H9 (cell line): ENCODE measurements at regions not wholly inside any gene's neighbourhood (a gene's known extent, or its start where the extent isn't known, plus 50 kb on each side); places are given as distances from the start of the nearest gene placed in this dataset.

Experiments used
- DNase-seq: peaks from one replicate; pipeline ENCODE4 v3.0.0-alpha.2; 2017
- H2AFZ ChIP-seq: one replicate; pipeline ENCODE4 v1.6.1; 2013; ENCODE audit warnings: mild to moderate bottlenecking, low read length, control low read depth, moderate library complexity
- H2AK5ac ChIP-seq: 2 replicates; pipeline ENCODE4 v1.6.1; 2013; ENCODE audit warnings: low read length, control low read depth, mixed read lengths; ENCODE audit not compliant: insufficient read length
- H2BK120ac ChIP-seq: one replicate; pipeline ENCODE4 v1.6.1; 2013; ENCODE audit warnings: low read depth, mild to moderate bottlenecking, low read length, control low read depth, inconsistent platforms; ENCODE audit not compliant: poor library complexity, severe bottlenecking
- H2BK12ac ChIP-seq: 2 replicates; pipeline ENCODE4 v1.6.1; 2013; ENCODE audit warnings: low read length, control low read depth, mixed read lengths, low read depth; ENCODE audit not compliant: insufficient read length
- H2BK15ac ChIP-seq: 2 replicates; pipeline ENCODE4 v1.6.1; 2013; ENCODE audit warnings: low read depth, low read length, control low read depth
- H2BK20ac ChIP-seq: one replicate; pipeline ENCODE4 v1.6.1; 2013; ENCODE audit warnings: low read depth, mild to moderate bottlenecking, low read length, control low read depth, inconsistent platforms; ENCODE audit not compliant: poor library complexity, severe bottlenecking
- H2BK5ac ChIP-seq: 2 replicates; pipeline ENCODE4 v1.6.1; 2013; ENCODE audit warnings: low read length, control low read depth, mixed read lengths; ENCODE audit not compliant: insufficient read length
- H3K14ac ChIP-seq: 2 replicates; pipeline ENCODE4 v1.6.1; 2013; ENCODE audit warnings: low read length, control low read depth; ENCODE audit not compliant: insufficient read depth
- H3K18ac ChIP-seq: 2 replicates; pipeline ENCODE4 v1.6.1; 2013; ENCODE audit warnings: low read depth, mild to moderate bottlenecking, mixed read lengths, low read length, control low read depth; ENCODE audit not compliant: insufficient read length
- H3K23ac ChIP-seq: 2 replicates; pipeline ENCODE4 v1.6.1; 2013; ENCODE audit warnings: low read length, control low read depth, mixed read lengths, low read depth; ENCODE audit not compliant: insufficient read length
- H3K23me2 ChIP-seq: 2 replicates; pipeline ENCODE4 v1.6.1; 2013; ENCODE audit warnings: low read depth, mild to moderate bottlenecking, mixed read lengths, low read length, control low read depth; ENCODE audit not compliant: insufficient read length, poor library complexity, severe bottlenecking
- H3K27ac ChIP-seq: 2 replicates; pipeline ENCODE4 v1.5.1; 2013; ENCODE audit warnings: low read length, control low read depth, mixed read lengths, low read depth; ENCODE audit not compliant: insufficient read length
- H3K27me3 ChIP-seq: 2 replicates; pipeline ENCODE4 v1.6.1; 2013; ENCODE audit warnings: low read length, control low read depth, inconsistent platforms; ENCODE audit not compliant: insufficient read depth
- H3K4ac ChIP-seq: 2 replicates; pipeline ENCODE4 v1.6.1; 2013; ENCODE audit warnings: low read depth, mild to moderate bottlenecking, control low read depth, inconsistent platforms, low read length, moderate library complexity
- H3K4me1 ChIP-seq: 2 replicates; pipeline ENCODE4 v1.6.1; 2013; ENCODE audit warnings: low read length, control low read depth, inconsistent platforms; ENCODE audit not compliant: insufficient read depth
- H3K4me2 ChIP-seq: 2 replicates; pipeline ENCODE4 v1.6.1; 2013; ENCODE audit warnings: low read length, control low read depth, mixed read lengths; ENCODE audit not compliant: insufficient read length, insufficient read depth
- H3K56ac ChIP-seq: 2 replicates; pipeline ENCODE4 v1.6.1; 2013; ENCODE audit warnings: low read depth, mild to moderate bottlenecking, mixed read lengths, low read length, control low read depth; ENCODE audit not compliant: insufficient read length
- H3K79me1 ChIP-seq: 2 replicates; pipeline ENCODE4 v1.6.1; 2013; ENCODE audit warnings: low read depth, mild to moderate bottlenecking, moderate library complexity, low read length, control low read depth, inconsistent platforms; ENCODE audit not compliant: insufficient read depth, poor library complexity, severe bottlenecking
- H3K79me2 ChIP-seq: 2 replicates; pipeline ENCODE4 v1.6.1; 2013; ENCODE audit warnings: low read length, control low read depth, inconsistent platforms; ENCODE audit not compliant: insufficient read depth
- H3K9ac ChIP-seq: 2 replicates; pipeline ENCODE4 v1.6.1; 2013; ENCODE audit warnings: low read length, control low read depth, mixed read lengths; ENCODE audit not compliant: insufficient read length; ENCODE audit errors: extremely low read depth
- H3K9me3 ChIP-seq: one replicate; pipeline ENCODE4 v1.6.1; 2013; ENCODE audit warnings: low read depth, low read length, inconsistent platforms; ENCODE audit not compliant: control insufficient read depth
- H3T11ph ChIP-seq: one replicate; pipeline ENCODE4 v1.6.1; 2013; ENCODE audit warnings: mild to moderate bottlenecking, low read length, control low read depth, inconsistent platforms
- H4K20me1 ChIP-seq: one replicate; pipeline ENCODE4 v1.6.1; 2013; ENCODE audit not compliant: control insufficient read depth, insufficient read length, insufficient read depth
- H4K5ac ChIP-seq: 2 replicates; pipeline ENCODE4 v1.6.1; 2013; ENCODE audit warnings: low read depth, mild to moderate bottlenecking, mixed read lengths, low read length, control low read depth; ENCODE audit not compliant: insufficient read length
- H4K8ac ChIP-seq: replicated peaks from 2 replicates; pipeline ENCODE4 v1.6.1; 2013; ENCODE audit warnings: low read length, control low read depth, mixed read lengths, low read depth; ENCODE audit not compliant: insufficient read length
- H4K91ac ChIP-seq: 2 replicates; pipeline ENCODE4 v1.6.1; 2013; ENCODE audit warnings: low read depth, mild to moderate bottlenecking, moderate library complexity, mixed read lengths, low read length, control low read depth; ENCODE audit not compliant: insufficient read length
- H3K27ac Mint-ChIP-seq, 3 experiments: 2 replicates in 2 of 3; 3 replicates in 1 of 3; pipeline ENCODE4 v1.8.0; 2020 to 2021; ENCODE audit warnings: mixed read lengths in 3 of 3, mild to moderate bottlenecking in 1 of 3, moderate library complexity in 1 of 3
- H3K27me3 Mint-ChIP-seq: 2 replicates; pipeline ENCODE4 v1.8.0; 2021; ENCODE audit warnings: low read depth, mild to moderate bottlenecking, moderate library complexity, mixed read lengths
- H3K36me3 Mint-ChIP-seq, 3 experiments: 2 replicates in 2 of 3; 3 replicates in 1 of 3; pipeline ENCODE4 v1.8.0; 2020 to 2021; ENCODE audit warnings: low read depth in 3 of 3, mixed read lengths in 3 of 3; ENCODE audit not compliant: insufficient read depth in 1 of 3
- H3K4me1 Mint-ChIP-seq, 2 experiments: 2 replicates each; pipeline ENCODE4 v1.8.0; 2020; ENCODE audit warnings: mixed read lengths in 2 of 2
- H3K4me3 Mint-ChIP-seq, 2 experiments: 2 replicates in 1 of 2; 3 replicates in 1 of 2; pipeline ENCODE4 v1.8.0; 2020 to 2021; ENCODE audit warnings: mild to moderate bottlenecking in 2 of 2, mixed read lengths in 2 of 2, moderate library complexity in 1 of 2
- H3K9me3 Mint-ChIP-seq, 2 experiments: 2 replicates in 1 of 2; 3 replicates in 1 of 2; pipeline ENCODE4 v1.8.0; 2020; ENCODE audit warnings: mild to moderate bottlenecking in 2 of 2, mixed read lengths in 2 of 2, moderate library complexity in 1 of 2
- WGBS: extraction: QIAGEN DNeasy Blood & Tissue Kit; methylation state at CpG from one replicate; pipeline ENCODE4 v1.1.7; 2013; ENCODE audit warnings: missing lambda C conversion rate, low lambda C conversion rate, mixed read lengths; ENCODE audit not compliant: insufficient read length; ENCODE audit errors: extremely low coverage; 5-methylcytosine and 5-hydroxymethylcytosine counted together
- TF ChIP-seq, protein P1 (sequence below): fragments of 200-600 bp; sonication (generic); conservative IDR thresholded peaks from 3 replicates; pipeline ENCODE4 v1.8.0; 2021; ENCODE audit warnings: antibody characterized with exemption, mild to moderate bottlenecking

DNA sequence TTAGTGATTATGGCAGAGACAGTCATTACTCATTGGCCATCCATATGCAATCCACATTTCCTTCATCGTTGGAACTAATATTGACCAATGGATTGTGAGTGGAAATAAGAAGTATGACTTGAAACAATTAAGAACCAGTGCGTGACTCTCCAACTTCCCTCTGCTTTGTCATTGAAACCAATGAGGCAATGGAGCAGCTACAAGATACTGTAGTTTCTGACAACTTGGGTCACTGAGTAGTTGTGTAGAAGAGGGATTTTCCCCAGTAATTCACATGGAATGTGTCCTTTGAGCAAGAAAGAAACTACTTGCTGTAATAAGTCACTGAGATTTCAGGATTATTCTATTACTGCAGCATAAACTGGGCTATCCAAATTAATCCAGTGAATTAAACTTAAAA is 785.3 kb upstream of the RIOK2 start:
- Histone ChIP-seq H3K9ac (no peak overlapping the region), H2BK20ac (no peak overlapping the region), H3K14ac (no peak overlapping the region), H3K79me2 (no peaks in the 10 kb centered on the region), H3K23me2 (no peaks in the 10 kb centered on the region), H2AFZ (no peak overlapping the region), H4K20me1 (no peaks in the 10 kb centered on the region), H3K27ac (no peak overlapping the region), H2BK5ac (no peak overlapping the region), H3K9me3 (no peaks in the 10 kb centered on the region), H2BK12ac (no peak overlapping the region), H2AK5ac (no peak overlapping the region), H4K8ac (no peak overlapping the region), H3K27me3 (no peaks in the 10 kb centered on the region), H4K5ac (no peak overlapping the region), H3K79me1 (no peaks in the 10 kb centered on the region), H4K91ac (no peak overlapping the region), H3K18ac (no peak overlapping the region), H3K4ac (no peak overlapping the region), H3K4me1 (no peaks in the 10 kb centered on the region), H2BK15ac (no peak overlapping the region), H3K4me2 (no peak overlapping the region), H3K56ac (no peak overlapping the region), H3T11ph (no peak overlapping the region), H3K23ac (no peak overlapping the region), H2BK120ac (no peak overlapping the region)
- no peaks in the 10 kb centered on the region for H3K9me3 Mint-ChIP-seq
- no peak overlapping the region for H3K27ac Mint-ChIP-seq
- H3K4me1 Mint-ChIP-seq, result no peaks in the 10 kb centered on the region
- no peaks in the 10 kb centered on the region for H3K27me3 Mint-ChIP-seq
- no peak overlapping the region for H3K4me3 Mint-ChIP-seq
- TF ChIP-seq, protein P1, sequence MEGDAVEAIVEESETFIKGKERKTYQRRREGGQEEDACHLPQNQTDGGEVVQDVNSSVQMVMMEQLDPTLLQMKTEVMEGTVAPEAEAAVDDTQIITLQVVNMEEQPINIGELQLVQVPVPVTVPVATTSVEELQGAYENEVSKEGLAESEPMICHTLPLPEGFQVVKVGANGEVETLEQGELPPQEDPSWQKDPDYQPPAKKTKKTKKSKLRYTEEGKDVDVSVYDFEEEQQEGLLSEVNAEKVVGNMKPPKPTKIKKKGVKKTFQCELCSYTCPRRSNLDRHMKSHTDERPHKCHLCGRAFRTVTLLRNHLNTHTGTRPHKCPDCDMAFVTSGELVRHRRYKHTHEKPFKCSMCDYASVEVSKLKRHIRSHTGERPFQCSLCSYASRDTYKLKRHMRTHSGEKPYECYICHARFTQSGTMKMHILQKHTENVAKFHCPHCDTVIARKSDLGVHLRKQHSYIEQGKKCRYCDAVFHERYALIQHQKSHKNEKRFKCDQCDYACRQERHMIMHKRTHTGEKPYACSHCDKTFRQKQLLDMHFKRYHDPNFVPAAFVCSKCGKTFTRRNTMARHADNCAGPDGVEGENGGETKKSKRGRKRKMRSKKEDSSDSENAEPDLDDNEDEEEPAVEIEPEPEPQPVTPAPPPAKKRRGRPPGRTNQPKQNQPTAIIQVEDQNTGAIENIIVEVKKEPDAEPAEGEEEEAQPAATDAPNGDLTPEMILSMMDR, result no peak
- no peaks in the 10 kb centered on the region for H3K36me3 Mint-ChIP-seq
- no peak for DNase-seq
- WGBS, result no CpG with 5 or more reads among the region's 2 CpGs
